Activated CD8-positive, alpha-beta T cell treated with anti-CD3 and anti-CD28 coated beads for 36 hours (primary cell): ENCODE measurements at regions not wholly inside any gene's neighbourhood (a gene's known extent, or its start where the extent isn't known, plus 50 kb on each side); places are given as distances from the start of the nearest gene placed in this dataset.
"Not testable (repeated sequence)": the region's sequence is repeated elsewhere in the genome, so short reads cannot be mapped to it uniquely, and the experiment has no call there.

Experiments
- ATAC-seq: fragments of 200-7000 bp; cut with Tn5 transposase; one replicate; pipeline ENCODE4 v1.10.0; 2021; ENCODE audit warnings: mild to moderate bottlenecking, moderate library complexity
- CTCF ChIA-PET: fragments of 350-600 bp; sonication (Branson Sonifier 250); formaldehyde crosslinking; loops from one replicate; lab custom pipeline; 2021; ENCODE audit warnings: antibody characterized with exemption; lab: Charles Lee
- POLR2A ChIA-PET: fragments of 350-600 bp; sonication (Branson Sonifier 250); formaldehyde crosslinking; loops from one replicate; lab custom pipeline; 2021; ENCODE audit warnings: antibody characterized with exemption; lab: Charles Lee
- DNase-seq: peaks from one replicate; pipeline ENCODE4 v3.0.0-alpha.2; 2020
- H3K27ac Mint-ChIP-seq: one replicate; pipeline ENCODE4 v1.8.0; 2021; ENCODE audit warnings: mild to moderate bottlenecking, mixed read lengths
- H3K27me3 Mint-ChIP-seq: one replicate; pipeline ENCODE4 v1.8.0; 2021; ENCODE audit warnings: mixed read lengths
- H3K36me3 Mint-ChIP-seq: one replicate; pipeline ENCODE4 v1.8.0; 2021; ENCODE audit warnings: low read depth, mixed read lengths
- H3K4me1 Mint-ChIP-seq: one replicate; pipeline ENCODE4 v1.8.0; 2021; ENCODE audit warnings: low read depth, mixed read lengths
- H3K4me3 Mint-ChIP-seq: one replicate; pipeline ENCODE4 v1.8.0; 2021; ENCODE audit warnings: mild to moderate bottlenecking, moderate library complexity, mixed read lengths
- H3K9me3 Mint-ChIP-seq: one replicate; pipeline ENCODE4 v1.8.0; 2021; ENCODE audit warnings: mixed read lengths
- CTCF ChIP-seq: fragments of 200-600 bp; IDR thresholded peaks from one replicate; pipeline ENCODE4 v1.8.0; 2022; ENCODE audit warnings: antibody characterized with exemption, mild to moderate bottlenecking
- intact Hi-C: fragments of 100-400 bp; cut with micrococcal nuclease; formaldehyde crosslinking; loops from one replicate; pipeline ENCODE4 v1.10.0; 2022

DNA sequence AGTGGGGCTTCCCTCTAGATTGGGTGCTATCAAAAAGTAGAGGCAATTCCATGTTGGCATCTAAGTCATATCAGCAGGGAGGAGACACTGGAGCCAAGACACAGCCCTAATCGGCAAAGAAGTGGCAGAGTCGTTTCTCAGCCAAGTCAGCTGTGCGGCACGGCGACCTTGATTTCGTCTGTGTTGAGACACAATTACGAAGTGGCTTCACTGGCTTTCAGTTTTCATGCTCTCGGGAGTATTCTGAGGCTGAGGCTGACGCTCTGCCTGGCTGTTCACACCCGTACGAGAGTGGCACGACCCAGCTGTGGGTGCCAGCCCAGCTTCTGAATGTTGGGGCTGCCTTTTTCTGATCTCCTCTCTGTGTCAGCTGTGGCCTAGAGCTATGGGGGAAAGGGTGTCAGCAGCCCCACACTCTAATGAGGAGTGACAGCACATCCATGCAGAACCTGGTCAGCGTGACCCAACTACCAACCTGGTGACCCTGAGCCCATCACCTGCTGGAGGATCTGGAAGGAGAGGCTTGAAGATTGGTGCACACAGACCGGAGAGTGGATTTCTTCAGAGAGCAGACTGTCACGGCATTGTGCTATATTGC lies 105.7 kb upstream of the TMEM45B start:
- H3K4me1 Mint-ChIP-seq = no peaks in the 10 kb centered on the region
- intact Hi-C loops = no loop called here
- H3K9me3 Mint-ChIP-seq = no peaks in the 10 kb centered on the region
- CTCF ChIA-PET = no interaction called here
- H3K4me3 Mint-ChIP-seq = no peak overlapping the region
- ATAC-seq = no peak
- POLR2A ChIA-PET = no interaction called here
- H3K27ac Mint-ChIP-seq = no peak overlapping the region
- no peaks in the 10 kb centered on the region for H3K36me3 Mint-ChIP-seq
- TF ChIP-seq CTCF = no peak
- peaks cover 6% of the 10 kb centered on the region for H3K27me3 Mint-ChIP-seq
- no peak for DNase-seq

DNA sequence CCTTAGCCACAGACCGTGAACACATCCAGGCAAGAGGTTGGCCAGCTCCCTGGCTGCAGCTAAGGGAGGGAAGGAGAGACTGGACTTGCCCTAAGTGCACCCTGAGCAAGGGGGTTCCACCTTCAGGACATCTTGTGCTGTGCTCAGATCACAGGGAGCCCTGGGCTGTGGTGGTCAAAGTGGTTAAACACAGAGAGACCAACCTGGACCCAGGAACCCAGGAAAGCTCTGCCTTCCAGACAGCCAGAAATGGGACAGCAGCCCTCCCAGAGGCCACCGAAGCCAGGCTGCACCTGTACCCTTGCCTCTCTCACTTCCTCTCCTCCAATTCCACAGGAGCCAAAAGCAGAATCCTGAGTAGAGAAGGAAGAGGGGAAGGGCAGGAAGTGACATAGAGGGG lies 105.2 kb upstream of the TMEM45B start:
- CTCF ChIA-PET = interaction anchor here (1.1 kb wide), 1 partner anchor 15 kb away, joined by 4 read pairs; no protein-coding TSS in a partner anchor

DNA sequence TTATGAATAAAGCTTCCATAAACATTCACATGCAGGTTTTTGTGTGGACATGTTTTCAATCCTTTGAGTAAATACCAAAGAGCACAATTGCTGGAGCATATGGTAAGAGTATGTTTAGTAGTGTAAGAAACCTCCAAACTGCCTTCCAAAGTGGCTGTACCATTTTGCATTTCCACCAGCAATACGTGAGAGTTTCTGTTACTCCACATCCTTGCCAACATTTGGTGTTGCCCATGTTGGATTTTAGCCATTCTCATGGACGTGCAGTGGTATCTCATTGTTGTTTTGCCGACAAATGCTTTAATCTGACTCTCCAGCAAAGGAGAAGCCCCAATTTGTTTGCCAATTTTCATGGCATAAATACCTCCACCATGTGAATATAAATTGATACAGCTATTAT lies 103.9 kb upstream of the TMEM45B start:
- no peak overlapping the region for H3K27ac Mint-ChIP-seq
- ChIA-PET POLR2A (no interaction called here), CTCF (no interaction called here)
- TF ChIP-seq CTCF = no peak
- H3K9me3 Mint-ChIP-seq = no peaks in the 10 kb centered on the region
- ATAC-seq (no peak), DNase-seq (no peak)
- no peaks in the 10 kb centered on the region for H3K4me1 Mint-ChIP-seq
- H3K36me3 Mint-ChIP-seq = no peaks in the 10 kb centered on the region
- intact Hi-C loops = no loop called here
- no peak overlapping the region for H3K4me3 Mint-ChIP-seq
- peaks cover 11% of the 10 kb centered on the region for H3K27me3 Mint-ChIP-seq

More for the DNA sequence above, 105.2 kb upstream of the TMEM45B start:
- intact Hi-C loops = no loop called here
- H3K36me3 Mint-ChIP-seq = no peaks in the 10 kb centered on the region
- no peak for TF ChIP-seq CTCF
- H3K27ac Mint-ChIP-seq = no peak overlapping the region
- H3K4me3 Mint-ChIP-seq = no peak overlapping the region
- POLR2A ChIA-PET = no interaction called here
- ATAC-seq = no peak
- no peaks in the 10 kb centered on the region for H3K4me1 Mint-ChIP-seq
- H3K9me3 Mint-ChIP-seq = no peaks in the 10 kb centered on the region
- DNase-seq = no peak
- peaks cover 9% of the 10 kb centered on the region for H3K27me3 Mint-ChIP-seq

DNA sequence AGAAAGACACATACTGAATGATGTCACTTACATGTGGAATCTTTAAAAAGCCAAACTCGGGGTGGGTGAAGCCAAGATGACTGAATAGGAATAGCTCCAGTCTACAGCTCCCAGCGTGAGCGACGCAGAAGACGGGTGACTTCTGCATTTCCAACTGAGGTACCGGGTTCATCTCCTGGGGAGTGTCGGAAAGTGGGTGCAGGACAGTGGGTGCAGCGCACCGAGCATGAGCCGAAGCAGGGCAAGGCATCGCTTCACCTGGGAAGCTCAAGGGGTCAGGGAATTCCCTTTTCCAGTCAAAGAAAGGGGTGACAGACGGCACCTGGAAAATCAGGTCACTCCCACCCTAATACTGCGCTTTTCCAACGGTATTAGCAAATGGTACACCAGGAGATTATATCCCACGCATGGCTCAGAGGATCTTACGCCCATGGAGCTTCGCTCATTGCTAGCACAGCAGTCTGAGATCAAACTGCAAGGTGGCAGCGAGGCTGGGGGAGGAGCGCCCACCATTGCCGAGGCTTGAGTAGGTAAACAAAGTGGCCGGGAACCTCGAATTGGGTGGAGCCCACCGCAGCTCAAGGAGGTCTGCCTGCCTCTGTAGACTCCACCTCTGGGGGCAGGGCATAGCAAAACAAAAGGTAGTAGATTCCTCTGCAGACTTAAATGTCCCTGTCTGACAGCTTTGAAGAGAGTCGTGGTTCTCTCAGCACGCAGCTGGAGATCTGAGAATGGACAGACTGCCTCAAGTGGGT lies 103.0 kb upstream of the TMEM45B start:
- H3K27ac Mint-ChIP-seq, intact Hi-C loops, H3K4me1 Mint-ChIP-seq, H3K9me3 Mint-ChIP-seq, CTCF ChIA-PET, ATAC-seq, POLR2A ChIA-PET, H3K4me3 Mint-ChIP-seq, H3K36me3 Mint-ChIP-seq, DNase-seq: not testable (repeated sequence)
- peaks cover 11% of the 10 kb centered on the region for H3K27me3 Mint-ChIP-seq

GRCh38 chr11:129719037-129719436 lies 96.6 kb upstream of the TMEM45B start:
- ChIA-PET CTCF (interaction anchor here (1.1 to 1.5 kb wide), 2 partner anchors 22 to 31 kb away, joined by 3 to 4 read pairs; no protein-coding TSS in a partner anchor), POLR2A (no interaction called here)
- H3K4me1 Mint-ChIP-seq = no peaks in the 10 kb centered on the region
- H3K36me3 Mint-ChIP-seq = no peaks in the 10 kb centered on the region
- H3K27ac Mint-ChIP-seq = no peak overlapping the region
- no peak for TF ChIP-seq CTCF
- no peaks in the 10 kb centered on the region for H3K9me3 Mint-ChIP-seq
- DNase-seq (no peak), ATAC-seq (no peak)
- intact Hi-C loops = no loop called here
- H3K4me3 Mint-ChIP-seq = no peak overlapping the region
- peaks cover 5% of the 10 kb centered on the region for H3K27me3 Mint-ChIP-seq
